HG02763 (cell line): ENCODE measurements at regions not wholly inside any gene's neighbourhood (a gene's known extent, or its start where the extent isn't known, plus 50 kb on each side); places are given as distances from the start of the nearest gene placed in this dataset.

Experiments
- ATAC-seq: cut with Tn5 transposase; IDR thresholded peaks from one replicate; pipeline ENCODE4 v1.9.1; 2021; ENCODE audit warnings: mild to moderate bottlenecking, moderate library complexity; ENCODE audit not compliant: unreplicated experiment

DNA sequence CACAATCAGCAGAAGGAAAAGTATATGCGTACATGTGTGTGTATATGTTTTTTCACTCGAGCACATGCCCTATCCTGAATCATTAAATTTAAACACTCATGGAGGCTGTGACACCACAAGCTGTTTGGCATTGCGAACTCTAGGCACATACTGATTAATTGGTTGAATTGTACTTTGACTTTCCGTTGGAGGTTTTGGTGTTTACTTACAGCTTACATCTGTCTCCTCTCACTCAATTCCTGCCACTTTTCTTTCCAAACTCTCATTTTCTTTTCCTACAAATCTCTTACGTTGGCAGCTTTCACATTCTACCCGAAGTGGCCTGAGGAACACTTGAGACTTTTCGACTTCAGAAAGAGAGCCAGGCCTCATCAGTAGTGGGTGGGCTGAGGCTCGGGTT lies 434.1 kb upstream of the SEMA6D start:
- ATAC-seq = no peak

DNA sequence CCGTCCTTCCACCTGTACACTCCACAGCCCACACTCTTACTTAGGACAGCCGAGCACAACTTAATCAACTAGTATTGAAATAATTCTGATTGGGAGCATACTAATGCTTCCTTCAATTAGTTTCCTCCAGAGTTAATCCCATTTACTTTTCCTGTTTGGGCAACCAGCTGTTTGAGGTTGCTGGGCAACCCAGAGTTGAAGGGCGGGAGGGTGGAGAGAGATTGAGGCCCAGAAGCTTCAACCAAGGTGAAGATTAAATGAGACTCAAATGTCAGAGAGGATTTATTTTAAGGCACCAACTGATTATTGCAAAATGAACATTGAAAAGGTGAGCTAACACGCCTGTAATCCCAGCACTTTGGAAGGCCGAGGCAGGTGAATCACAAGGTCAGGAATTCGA lies 428.5 kb upstream of the SEMA6D start:
- ATAC-seq = no peak

- ATAC-seq = no peak
Measured at GRCh38 chr15:47289656-47290055, 427.6 kb upstream of the SEMA6D start.

DNA sequence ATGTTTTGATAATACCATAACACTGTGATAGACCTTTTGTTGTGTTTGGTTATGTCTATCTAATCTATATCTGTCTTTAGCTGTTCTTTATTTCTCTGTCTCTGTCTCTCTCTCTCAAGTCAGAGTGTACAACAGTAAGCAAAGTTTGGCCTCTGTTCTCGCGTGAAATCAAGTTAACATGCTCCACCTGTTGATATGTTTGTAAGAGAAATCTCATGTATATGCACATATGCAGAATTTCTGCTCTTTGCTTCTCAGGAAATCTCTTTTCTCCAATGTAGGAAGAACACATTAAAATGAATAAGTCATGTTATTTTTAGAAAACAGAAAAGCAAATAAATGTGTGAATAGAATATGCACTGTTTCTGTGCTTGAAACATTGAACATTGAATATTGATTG lies 425.5 kb upstream of the SEMA6D start:
- no peak for ATAC-seq

DNA sequence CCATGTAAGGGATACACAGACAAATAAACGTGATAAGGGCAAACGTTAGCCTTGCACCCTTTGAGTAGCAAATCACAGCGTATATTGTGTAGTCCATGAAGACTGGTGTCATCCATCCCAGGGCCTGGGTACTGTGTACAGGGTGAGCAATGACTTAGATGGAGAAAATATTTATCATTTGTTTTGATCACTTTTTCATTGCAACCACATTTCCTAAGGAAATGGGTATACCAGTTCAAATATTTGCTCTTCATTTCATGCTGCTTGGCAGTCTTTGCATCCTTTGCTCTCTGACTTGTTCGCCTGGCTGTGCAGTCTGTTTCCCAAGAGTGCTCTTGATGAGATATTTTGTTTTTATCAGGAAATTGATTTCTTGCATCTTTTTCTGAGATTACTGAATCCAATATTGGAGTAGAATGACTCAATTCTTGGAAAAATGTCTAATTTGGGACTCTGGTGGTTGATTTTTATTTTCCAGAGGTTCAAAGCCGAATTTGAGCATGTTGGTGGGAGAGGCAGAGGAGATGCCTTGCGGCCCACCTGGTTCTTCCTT lies 424.6 kb upstream of the SEMA6D start:
- no peak for ATAC-seq

DNA sequence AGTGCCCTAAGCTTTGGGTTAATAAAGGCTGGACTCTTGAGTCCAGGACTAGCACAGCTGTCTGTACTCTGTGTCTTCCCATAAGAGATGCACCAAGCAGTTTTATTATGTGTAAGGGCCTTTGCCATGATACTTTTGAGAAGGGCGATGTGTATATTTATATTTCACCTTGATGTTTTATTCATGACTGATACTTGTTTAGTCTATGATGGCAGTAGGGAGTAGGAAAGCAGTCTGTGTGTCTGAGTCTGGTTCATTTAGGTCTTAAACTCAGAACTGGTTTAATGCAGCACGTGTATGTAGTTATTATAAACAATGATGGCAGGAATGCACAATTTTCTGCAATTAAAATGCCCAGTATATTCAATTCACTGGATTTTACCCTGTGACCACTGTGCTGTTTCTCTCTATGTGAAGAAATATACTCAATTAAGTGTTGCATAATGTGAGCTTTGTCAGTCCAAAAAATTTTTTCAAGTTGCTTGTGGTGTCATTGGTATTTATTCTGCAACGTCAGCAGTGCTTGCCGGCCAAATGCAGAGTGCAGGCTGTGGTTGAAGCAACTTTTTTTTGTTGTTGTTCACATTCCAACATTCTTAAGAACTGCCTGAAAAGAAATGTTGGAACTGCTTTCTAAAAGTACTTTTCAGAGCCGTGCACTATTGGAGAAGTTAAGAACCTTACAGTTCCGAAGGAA lies 423.7 kb upstream of the SEMA6D start:
- ATAC-seq = no peak

GRCh38 chr15:47294765-47295259 lies 422.5 kb upstream of the SEMA6D start:
- ATAC-seq = no peak

DNA sequence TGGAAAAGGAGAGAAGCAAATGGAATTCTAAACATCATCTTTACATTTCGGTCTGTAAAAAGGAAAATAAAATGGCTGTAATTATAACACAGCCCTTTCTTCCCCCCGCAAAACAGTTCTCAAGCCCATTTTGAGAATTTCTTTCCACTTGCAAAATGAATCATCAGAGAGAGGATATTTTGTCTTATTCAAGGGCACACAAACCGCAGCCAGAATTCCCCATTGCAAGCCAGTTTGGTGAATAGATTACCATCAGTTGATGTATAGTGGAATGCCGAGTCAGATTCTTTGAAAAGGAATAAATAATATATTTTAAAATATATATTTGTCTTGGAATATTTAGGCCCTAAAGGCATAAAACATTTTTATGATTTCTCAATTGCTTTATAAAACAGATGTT lies 420.4 kb upstream of the SEMA6D start:
- ATAC-seq = no peak

- ATAC-seq = no peak
Measured at GRCh38 chr15:47299846-47300434, 417.4 kb upstream of the SEMA6D start.

- no peak for ATAC-seq
Measured at GRCh38 chr15:47300596-47300995, 416.7 kb upstream of the SEMA6D start.

GRCh38 chr15:47301481-47301880 lies 415.8 kb upstream of the SEMA6D start:
- no peak for ATAC-seq

- no peak for ATAC-seq
Measured at GRCh38 chr15:47304656-47305055, 412.6 kb upstream of the SEMA6D start.

GRCh38 chr15:47312161-47312560 lies 405.1 kb upstream of the SEMA6D start:
- ATAC-seq = no peak

DNA sequence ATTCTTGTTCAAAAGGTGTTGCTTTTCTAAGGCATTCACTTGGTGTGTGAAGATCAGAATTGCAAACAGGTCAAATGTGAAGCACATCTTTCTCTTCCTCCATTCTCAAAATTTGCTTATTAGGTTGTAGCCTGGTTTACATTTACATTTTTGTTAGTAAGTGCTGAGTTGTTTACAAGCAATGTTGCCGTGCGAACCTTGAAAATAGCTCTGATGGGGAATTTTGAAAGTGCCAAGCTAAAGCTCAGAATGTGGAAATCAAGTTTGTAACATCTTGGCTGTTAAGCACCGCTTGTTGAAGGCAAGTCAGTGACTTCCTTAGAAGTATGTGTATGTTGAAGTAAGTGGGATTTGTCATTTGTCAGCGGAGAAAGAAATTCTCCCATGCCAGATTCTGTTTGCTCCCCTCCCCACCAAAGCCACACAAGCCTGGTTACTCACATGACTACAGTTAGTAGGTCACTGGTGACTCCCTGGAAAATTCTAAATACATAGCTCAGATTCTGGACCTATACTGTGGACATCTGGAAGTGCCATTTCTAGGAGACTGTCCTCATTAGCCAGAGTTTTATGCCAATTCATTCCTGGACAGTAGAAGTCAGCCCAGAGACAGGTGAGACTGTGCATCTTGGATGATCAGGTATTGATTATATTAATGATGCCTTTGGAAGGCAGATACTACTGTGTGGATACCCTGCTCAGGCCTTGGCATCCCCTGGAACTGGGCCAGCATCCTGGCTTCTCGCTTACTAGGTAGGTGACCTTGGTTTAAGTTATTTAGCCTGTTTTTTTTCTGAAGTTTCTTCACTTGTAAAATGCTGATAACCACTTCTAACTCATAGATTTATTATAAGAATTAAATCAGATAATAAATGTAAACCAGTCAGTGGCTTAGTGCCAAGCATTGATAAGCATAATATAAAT lies 390.6 kb upstream of the SEMA6D start:
- ATAC-seq = no peak

GRCh38 chr15:47331829-47332393 lies 385.4 kb upstream of the SEMA6D start:
- ATAC-seq = no peak

GRCh38 chr15:47332481-47332880 lies 384.8 kb upstream of the SEMA6D start:
- no peak for ATAC-seq

- ATAC-seq = no peak
Measured at GRCh38 chr15:47333734-47334133, 383.6 kb upstream of the SEMA6D start.

DNA sequence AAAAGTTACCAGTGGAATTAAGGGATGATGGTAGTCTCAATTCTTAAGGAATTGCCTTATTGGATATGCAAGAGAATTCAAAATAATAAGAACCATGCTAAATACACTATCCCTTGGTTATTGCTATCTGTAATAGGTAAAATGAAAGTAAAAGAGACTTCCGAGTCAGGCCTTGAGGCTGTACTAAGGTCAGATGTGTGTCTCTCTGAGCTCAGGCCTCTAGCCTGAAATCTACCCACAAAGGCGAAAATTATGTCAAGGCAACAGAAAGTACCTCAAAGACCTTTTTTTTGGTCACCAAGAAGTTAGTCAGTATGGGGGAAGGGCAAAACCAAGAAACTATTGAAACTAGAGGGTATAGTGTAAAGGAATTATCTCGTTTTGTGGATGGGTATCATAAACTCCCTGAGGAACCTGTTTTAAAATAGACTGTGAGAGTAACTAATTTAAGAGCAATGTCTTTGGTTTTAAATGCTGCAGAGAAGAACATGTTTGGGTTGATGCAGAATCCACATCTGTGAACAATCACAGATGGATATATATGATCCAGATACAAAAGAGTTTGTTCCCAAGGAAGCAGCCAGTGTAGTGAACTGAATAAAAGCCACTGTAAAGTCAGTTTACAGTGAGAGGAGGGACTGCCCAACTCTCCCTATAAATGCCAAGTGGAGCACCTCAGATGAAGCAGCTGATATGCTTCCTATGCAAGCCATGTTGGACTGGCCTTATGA lies 382.3 kb upstream of the SEMA6D start:
- ATAC-seq = no peak

DNA sequence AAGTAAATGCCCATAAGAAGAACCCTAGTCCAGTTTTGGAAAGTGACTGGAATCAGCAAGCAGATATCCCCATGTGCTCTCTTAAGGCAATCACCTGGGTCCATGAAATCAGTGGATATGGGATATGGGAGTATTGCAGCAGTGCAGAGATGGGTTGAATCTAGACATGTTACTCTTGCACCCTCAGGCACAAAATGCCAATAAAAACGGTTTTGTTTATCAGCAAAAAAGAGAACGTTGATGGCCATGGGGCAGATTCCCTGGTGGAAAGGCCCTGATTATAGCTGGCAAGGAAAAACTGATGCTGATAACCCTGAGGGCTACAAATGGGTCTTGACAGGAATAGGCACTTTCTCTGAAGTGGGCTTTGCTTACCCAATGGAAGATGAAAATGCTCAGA lies 380.2 kb upstream of the SEMA6D start:
- no peak for ATAC-seq

DNA sequence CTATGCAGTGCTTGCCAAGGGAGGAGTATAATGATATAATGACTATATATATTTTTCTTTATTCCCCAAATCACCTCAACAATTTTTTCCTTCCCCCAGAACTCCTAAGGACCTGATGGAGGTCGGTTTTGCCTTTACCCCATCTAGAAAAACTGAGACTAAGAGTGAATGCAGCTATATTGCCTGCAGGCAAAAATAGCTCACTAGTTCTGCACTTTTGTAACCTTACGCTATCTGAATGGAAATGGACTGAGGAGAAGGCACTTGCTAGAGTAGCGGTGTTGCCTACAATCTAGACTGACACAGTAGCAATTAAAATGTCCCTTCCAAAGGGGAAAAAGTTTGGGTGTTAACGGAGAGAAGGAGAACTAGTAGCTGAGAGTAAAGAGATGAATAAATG lies 379.5 kb upstream of the SEMA6D start:
- ATAC-seq = no peak
